Neural cell (in vitro differentiated cells): ENCODE measurements at regions not wholly inside any gene's neighbourhood (a gene's known extent, or its start where the extent isn't known, plus 50 kb on each side); places are given as distances from the start of the nearest gene placed in this dataset.

Experiments
- H2AFZ ChIP-seq: fragments of 200-600, 300-800 bp; sonication (generic), shearing (Covaris generic); 2 replicates; pipeline ENCODE4 v1.6.0; 2014; ENCODE audit warnings: low read depth, mild to moderate bottlenecking, antibody characterized with exemption, low read length, moderate library complexity
- H3F3A ChIP-seq: fragments of 200-600 bp; shearing (Covaris generic); 2 replicates; pipeline ENCODE4 v1.6.1; 2016; ENCODE audit warnings: mild to moderate bottlenecking, moderate library complexity, mixed read lengths, antibody characterized with exemption, low read length; ENCODE audit not compliant: insufficient read depth, poor library complexity, severe bottlenecking
- H3K27ac ChIP-seq: fragments of 200-600, 300-800 bp; sonication (generic), shearing (Covaris generic); 2 replicates; pipeline ENCODE4 v1.5.1; 2014; ENCODE audit warnings: mild to moderate bottlenecking, low read length, moderate library complexity
- H3K27me3 ChIP-seq: fragments of 300-800, 200-600 bp; sonication (generic), shearing (Covaris generic); 2 replicates; pipeline ENCODE4 v1.6.0; 2014; ENCODE audit warnings: mild to moderate bottlenecking, low read depth, low read length, moderate library complexity; ENCODE audit not compliant: insufficient read depth
- H3K36me3 ChIP-seq: fragments of 300-800, 200-600 bp; sonication (generic), shearing (Covaris generic); 2 replicates; pipeline ENCODE4 v1.5.1; 2014; ENCODE audit warnings: mild to moderate bottlenecking, antibody characterized with exemption, low read length, moderate library complexity; ENCODE audit not compliant: insufficient read depth
- H3K4me2 ChIP-seq: fragments of 300-800, 200-600 bp; sonication (generic), shearing (Covaris generic); 2 replicates; pipeline ENCODE4 v1.6.0; 2014; ENCODE audit warnings: mild to moderate bottlenecking, low read length
- H3K4me3 ChIP-seq: fragments of 300-800, 200-600 bp; sonication (generic), shearing (Covaris generic); 2 replicates; pipeline ENCODE4 v1.5.1; 2014; ENCODE audit warnings: mild to moderate bottlenecking, low read length, moderate library complexity
- H3K79me2 ChIP-seq: fragments of 200-600 bp; shearing (Covaris generic); replicated peaks from 2 replicates; pipeline ENCODE4 v1.6.0; 2014; ENCODE audit warnings: mild to moderate bottlenecking, low read length, moderate library complexity; ENCODE audit not compliant: insufficient read depth
- H3K9ac ChIP-seq: fragments of 300-800, 200-600 bp; sonication (generic), shearing (Covaris generic); 2 replicates; pipeline ENCODE4 v1.6.1; 2016; ENCODE audit warnings: mild to moderate bottlenecking, low read length, mixed read lengths
- H3K9me2 ChIP-seq: fragments of 200-600 bp; shearing (Covaris generic); 2 replicates; pipeline ENCODE4 v1.6.1; 2016; ENCODE audit warnings: mild to moderate bottlenecking, low read length, mixed read lengths; ENCODE audit not compliant: insufficient read depth
- H3K9me3 ChIP-seq: fragments of 200-600, 300-800 bp; sonication (generic), shearing (Covaris generic); 2 replicates; pipeline ENCODE4 v1.6.1; 2016; ENCODE audit warnings: mild to moderate bottlenecking, mixed run types, low read length, moderate library complexity, mixed read lengths
- H4K20me1 ChIP-seq: fragments of 200-600 bp; shearing (Covaris generic); 2 replicates; pipeline ENCODE4 v1.6.1; 2016; ENCODE audit warnings: mild to moderate bottlenecking, mixed run types; ENCODE audit not compliant: insufficient read depth
- CTCF ChIP-seq: fragments of 450-650 bp; IDR thresholded peaks from 2 replicates; pipeline ENCODE4 v1.5.1; 2014; ENCODE audit warnings: antibody characterized with exemption, mild to moderate bottlenecking, moderate library complexity; ENCODE audit not compliant: poor library complexity, severe bottlenecking
- EP300 ChIP-seq: fragments of 450-650 bp; conservative IDR thresholded peaks from 2 replicates; pipeline ENCODE4 v1.6.1; 2014; ENCODE audit warnings: antibody characterized with exemption, mild to moderate bottlenecking, moderate library complexity; ENCODE audit not compliant: poor library complexity, severe bottlenecking
- EZH2 ChIP-seq: fragments of 200-600, 300-800 bp; shearing (Covaris generic), sonication (generic); IDR thresholded peaks from 2 replicates; pipeline ENCODE4 v1.6.1; 2014; ENCODE audit warnings: antibody characterized with exemption, low read length, borderline replicate concordance, mild to moderate bottlenecking; ENCODE audit not compliant: insufficient read depth, poor library complexity, severe bottlenecking
- MXI1 ChIP-seq: fragments of 450-650 bp; conservative IDR thresholded peaks from 2 replicates; pipeline ENCODE4 v1.6.1; 2014; ENCODE audit warnings: antibody characterized with exemption, mild to moderate bottlenecking; ENCODE audit not compliant: poor library complexity, severe bottlenecking
- POLR2AphosphoS5 ChIP-seq: IDR thresholded peaks from 2 replicates; pipeline ENCODE4 v1.6.1; 2012
- RAD21 ChIP-seq: fragments of 450-650 bp; conservative IDR thresholded peaks from 2 replicates; pipeline ENCODE4 v1.6.1; 2014; ENCODE audit warnings: antibody characterized with exemption, mild to moderate bottlenecking, moderate library complexity
- SMC3 ChIP-seq: fragments of 450-650 bp; conservative IDR thresholded peaks from 2 replicates; pipeline ENCODE4 v1.6.1; 2014; ENCODE audit warnings: antibody characterized with exemption, mild to moderate bottlenecking, moderate library complexity; ENCODE audit not compliant: poor library complexity
- TAF1 ChIP-seq: IDR thresholded peaks from 2 replicates; pipeline ENCODE4 v1.6.1; 2012; ENCODE audit warnings: low read depth
- TF ChIP-seq, protein P1 (sequence below): IDR thresholded peaks from 2 replicates; pipeline ENCODE4 v1.6.1; 2012; ENCODE audit warnings: borderline replicate concordance

DNA sequence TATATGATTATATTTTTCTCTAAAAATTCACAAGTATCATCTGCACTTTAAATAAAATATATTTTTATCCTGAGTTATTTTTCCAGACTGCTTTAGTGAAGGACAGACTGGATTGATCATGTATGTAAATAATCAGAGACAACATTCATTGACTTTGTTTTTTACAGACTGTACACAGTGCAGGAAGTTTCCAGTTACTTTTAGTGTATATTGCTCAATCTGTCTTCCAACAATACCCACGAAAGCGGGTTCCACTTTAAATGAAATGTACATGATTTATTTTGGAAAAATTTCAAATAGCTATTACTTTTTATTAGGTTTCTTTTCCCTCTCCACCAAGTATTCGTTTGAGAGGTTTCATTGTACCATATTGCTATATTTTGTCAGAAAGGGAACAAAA lies 497.0 kb downstream of the FSCB start:
- Histone ChIP-seq H3K4me2 (no peak overlapping the region), H3K9me2 (no peaks in the 10 kb centered on the region)

DNA sequence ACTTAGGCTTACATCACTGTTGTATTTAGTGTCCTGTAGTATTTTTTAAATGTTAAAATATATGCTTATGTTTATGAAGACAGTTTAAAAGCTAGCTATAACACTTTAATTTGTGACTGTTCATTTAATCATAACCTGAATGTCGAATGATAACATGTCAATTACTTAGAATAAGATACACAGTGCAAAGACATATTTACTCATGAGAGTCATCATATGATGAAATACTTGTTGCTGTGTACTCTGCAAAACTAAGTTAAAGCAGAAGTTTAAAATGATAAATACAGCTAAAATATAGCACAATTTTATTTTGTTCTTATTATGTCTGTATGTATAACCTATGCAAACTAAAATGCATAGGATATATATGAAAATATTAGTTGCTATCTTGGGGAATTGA lies 497.4 kb downstream of the FSCB start:
- H3K27me3 ChIP-seq: no peaks in the 10 kb centered on the region
- H3K79me2 ChIP-seq: no peaks in the 10 kb centered on the region
- no peak overlapping the region for H3K27ac ChIP-seq
- TF ChIP-seq SMC3: no peak
- TF ChIP-seq POLR2AphosphoS5: no peak
- no peak for TF ChIP-seq RAD21
- TF ChIP-seq TAF1: no peak
- TF ChIP-seq MXI1: no peak
- no peak for TF ChIP-seq EP300
- TF ChIP-seq, protein P1, sequence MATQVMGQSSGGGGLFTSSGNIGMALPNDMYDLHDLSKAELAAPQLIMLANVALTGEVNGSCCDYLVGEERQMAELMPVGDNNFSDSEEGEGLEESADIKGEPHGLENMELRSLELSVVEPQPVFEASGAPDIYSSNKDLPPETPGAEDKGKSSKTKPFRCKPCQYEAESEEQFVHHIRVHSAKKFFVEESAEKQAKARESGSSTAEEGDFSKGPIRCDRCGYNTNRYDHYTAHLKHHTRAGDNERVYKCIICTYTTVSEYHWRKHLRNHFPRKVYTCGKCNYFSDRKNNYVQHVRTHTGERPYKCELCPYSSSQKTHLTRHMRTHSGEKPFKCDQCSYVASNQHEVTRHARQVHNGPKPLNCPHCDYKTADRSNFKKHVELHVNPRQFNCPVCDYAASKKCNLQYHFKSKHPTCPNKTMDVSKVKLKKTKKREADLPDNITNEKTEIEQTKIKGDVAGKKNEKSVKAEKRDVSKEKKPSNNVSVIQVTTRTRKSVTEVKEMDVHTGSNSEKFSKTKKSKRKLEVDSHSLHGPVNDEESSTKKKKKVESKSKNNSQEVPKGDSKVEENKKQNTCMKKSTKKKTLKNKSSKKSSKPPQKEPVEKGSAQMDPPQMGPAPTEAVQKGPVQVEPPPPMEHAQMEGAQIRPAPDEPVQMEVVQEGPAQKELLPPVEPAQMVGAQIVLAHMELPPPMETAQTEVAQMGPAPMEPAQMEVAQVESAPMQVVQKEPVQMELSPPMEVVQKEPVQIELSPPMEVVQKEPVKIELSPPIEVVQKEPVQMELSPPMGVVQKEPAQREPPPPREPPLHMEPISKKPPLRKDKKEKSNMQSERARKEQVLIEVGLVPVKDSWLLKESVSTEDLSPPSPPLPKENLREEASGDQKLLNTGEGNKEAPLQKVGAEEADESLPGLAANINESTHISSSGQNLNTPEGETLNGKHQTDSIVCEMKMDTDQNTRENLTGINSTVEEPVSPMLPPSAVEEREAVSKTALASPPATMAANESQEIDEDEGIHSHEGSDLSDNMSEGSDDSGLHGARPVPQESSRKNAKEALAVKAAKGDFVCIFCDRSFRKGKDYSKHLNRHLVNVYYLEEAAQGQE: no peak
- no peak for TF ChIP-seq CTCF
- no peak for TF ChIP-seq EZH2
- H3K36me3 ChIP-seq: no peaks in the 10 kb centered on the region
- no peaks in the 10 kb centered on the region for H3K9me2 ChIP-seq
- H3F3A ChIP-seq: no peaks in the 10 kb centered on the region
- no peaks in the 10 kb centered on the region for H3K9me3 ChIP-seq
- no peak overlapping the region for H3K4me2 ChIP-seq
- no peak overlapping the region for H2AFZ ChIP-seq
- H4K20me1 ChIP-seq: no peaks in the 10 kb centered on the region
- H3K9ac ChIP-seq: no peak overlapping the region
- H3K4me3 ChIP-seq: no peak overlapping the region

More for the DNA sequence above, 497.0 kb downstream of the FSCB start:
- H3K4me3 ChIP-seq: no peak overlapping the region
- TF ChIP-seq EP300 (no peak), SMC3 (no peak), RAD21 (no peak), TAF1 (no peak), EZH2 (no peak), CTCF (no peak), POLR2AphosphoS5 (no peak), MXI1 (no peak)
- TF ChIP-seq, protein P1: no peak
- H4K20me1 ChIP-seq: no peaks in the 10 kb centered on the region
- H2AFZ ChIP-seq: no peak overlapping the region
- H3K27me3 ChIP-seq: no peaks in the 10 kb centered on the region
- H3F3A ChIP-seq: no peaks in the 10 kb centered on the region
- no peaks in the 10 kb centered on the region for H3K36me3 ChIP-seq
- no peak overlapping the region for H3K9ac ChIP-seq
- H3K79me2 ChIP-seq: no peaks in the 10 kb centered on the region
- H3K9me3 ChIP-seq: no peaks in the 10 kb centered on the region
- H3K27ac ChIP-seq: no peak overlapping the region
